ENCODE measurements at regions not wholly inside any gene's neighbourhood (a gene's known extent, or its start where the extent isn't known, plus 50 kb on each side); places are given as distances from the start of the nearest gene placed in this dataset.

- no peaks in the 10 kb centered on the region for H3K27me3 ChIP-seq (ENCODE audit: control insufficient read depth in 2 of 2, insufficient read depth in 2 of 2, low read length in 2 of 2)
- WGBS (ENCODE audit: insufficient coverage, low coverage, missing lambda C conversion rate) = 0% methylated on average over 2 of the region's 2 CpGs
- no peak overlapping the region for H3K27ac ChIP-seq (ENCODE audit: extremely low read depth, low read depth, low read length)
- TF ChIP-seq PHB2 (IDR thresholded peaks at IDR 0.05; ENCODE audit: low read depth) (no peak), ZBTB49 (CRISPR knock-in tag; IDR thresholded peaks at IDR 0.05; ENCODE audit: borderline replicate concordance) (no peak), CEBPZ (IDR thresholded peaks at IDR 0.05; ENCODE audit: borderline replicate concordance, low read depth, low read length) (no peak), GATAD2A (IDR thresholded peaks at IDR 0.05) (no peak), ZNF134 (CRISPR knock-in tag; conservative IDR thresholded peaks at IDR 0.05) (no peak), ZBTB34 (CRISPR knock-in tag; IDR thresholded peaks at IDR 0.05) (no peak)
- H4K20me1 ChIP-seq (replicated peaks; ENCODE audit: control insufficient read depth, insufficient read depth, low read length) = no peaks in the 10 kb centered on the region
- in situ Hi-C loops (cut with MboI) = no loop called here
- intact Hi-C loops (cut with micrococcal nuclease) = no loop called here
- H3K4me2 ChIP-seq (ENCODE audit: insufficient read depth, low read length) = no peak overlapping the region
- no peak overlapping the region for H2AFZ ChIP-seq (ENCODE audit: low read depth, low read length)
- no TSS peak for BruUV-seq (replicated peaks)
- no peak overlapping the region for H3K9ac ChIP-seq (ENCODE audit: insufficient read depth in 1 of 2, low read depth in 2 of 2, low read length in 2 of 2)
- no peaks in the 10 kb centered on the region for H3K9me1 ChIP-seq (ENCODE audit: control insufficient read depth, insufficient read depth, low read length)
- DNase-seq (ENCODE audit: extremely low read depth in 1 of 4, low spot score in 3 of 4) (no peak), ATAC-seq (no peak), FAIRE-seq (no peak)
- POLR2A ChIA-PET = no interaction called here
- no peak overlapping the region for H3K4me3 ChIP-seq
- CTCF ChIA-PET (ENCODE audit: low intra/inter-chr PET ratio) = no interaction called here
- H3K9me3 ChIP-seq (replicated peaks; ENCODE audit: control insufficient read depth, insufficient read depth, low read depth, low read length) = no peaks in the 10 kb centered on the region
- H3K79me2 ChIP-seq (ENCODE audit: control insufficient read depth, insufficient read depth, low read length) = no peaks in the 10 kb centered on the region
- H3K36me3 ChIP-seq (ENCODE audit: control insufficient read depth, insufficient read depth, low read length) = no peaks in the 10 kb centered on the region
- H3K4me1 ChIP-seq (replicated peaks in 1 of 2; ENCODE audit: control insufficient read depth in 2 of 2, insufficient read depth in 2 of 2, low read length in 2 of 2) = no peaks in the 10 kb centered on the region
Observed at GRCh38 chr13:89610331-89610730, 1737.2 kb upstream of the MIR17HG start.

Measured in K562 (cell line).